Activated T-helper 1 cell treated with anti-CD3 and anti-CD28 coated beads, Interleukin-2, amount 50 U/mL, for 16 hours (primary cell): ENCODE measurements at regions not wholly inside any gene's neighbourhood (a gene's known extent, or its start where the extent isn't known, plus 50 kb on each side); places are given as distances from the start of the nearest gene placed in this dataset.
"Not testable (repeated sequence)": the region's sequence is repeated elsewhere in the genome, so short reads cannot be mapped to it uniquely, and the experiment has no call there.

Experiments
- DNase-seq, 2 donors: peaks; one replicate each; pipeline ENCODE4 v3.0.0-alpha.2; 2020; ENCODE audit warnings: low read depth in 1 of 2, low spot score in 1 of 2

GRCh38 chr3:187481426-187481825 lies 113.2 kb downstream of the RTP4 start:
- no peak for DNase-seq

- DNase-seq, result not testable (repeated sequence)
Measured at GRCh38 chr3:187475613-187476012, 107.4 kb downstream of the RTP4 start.

GRCh38 chr3:187473778-187474406 lies 105.7 kb downstream of the RTP4 start:
- DNase-seq, result no peak

GRCh38 chr3:187466306-187466705 lies 98.1 kb downstream of the RTP4 start:
- not testable (repeated sequence) for DNase-seq

GRCh38 chr3:187465503-187465902 lies 97.3 kb downstream of the RTP4 start:
- DNase-seq, result no peak

- DNase-seq, result no peak
Measured at GRCh38 chr3:187464682-187465081, 96.5 kb downstream of the RTP4 start.

- DNase-seq, result no peak
Measured at GRCh38 chr3:187458921-187459320, 90.7 kb downstream of the RTP4 start.

GRCh38 chr3:187458383-187458782 lies 90.2 kb downstream of the RTP4 start:
- no peak for DNase-seq

GRCh38 chr3:187456250-187456649 lies 88.1 kb downstream of the RTP4 start:
- DNase-seq, result no peak

GRCh38 chr3:187454085-187454815 lies 86.1 kb downstream of the RTP4 start:
- no peak for DNase-seq

GRCh38 chr3:187450431-187451190 lies 82.4 kb downstream of the RTP4 start:
- DNase-seq, result no peak

GRCh38 chr3:187448674-187449073 lies 80.5 kb downstream of the RTP4 start:
- no peak for DNase-seq

GRCh38 chr3:187447737-187448136 lies 79.6 kb downstream of the RTP4 start:
- DNase-seq, result no peak

GRCh38 chr3:187445356-187445755 lies 77.2 kb downstream of the RTP4 start:
- no peak for DNase-seq

- DNase-seq, result no peak
Measured at GRCh38 chr3:187434524-187434923, 66.3 kb downstream of the RTP4 start.

- DNase-seq, result no peak
Measured at GRCh38 chr3:187430576-187430975, 62.4 kb downstream of the RTP4 start.
